22Rv1 (cell line): ENCODE measurements at regions not wholly inside any gene's neighbourhood (a gene's known extent, or its start where the extent isn't known, plus 50 kb on each side); places are given as distances from the start of the nearest gene placed in this dataset.

Experiments used
- H3K27ac ChIP-seq: fragments of 450-650 bp; 2 replicates; pipeline ENCODE4 v1.5.1; 2017
- CTCF ChIP-seq: fragments of 450-650 bp; IDR thresholded peaks from 2 replicates; pipeline ENCODE4 v1.5.1; 2017; ENCODE audit warnings: mild to moderate bottlenecking
- ZFX ChIP-seq: fragments of 450-650 bp; IDR thresholded peaks from 2 replicates; pipeline ENCODE4 v1.6.1; 2017; ENCODE audit warnings: antibody characterized with exemption, borderline replicate concordance

DNA sequence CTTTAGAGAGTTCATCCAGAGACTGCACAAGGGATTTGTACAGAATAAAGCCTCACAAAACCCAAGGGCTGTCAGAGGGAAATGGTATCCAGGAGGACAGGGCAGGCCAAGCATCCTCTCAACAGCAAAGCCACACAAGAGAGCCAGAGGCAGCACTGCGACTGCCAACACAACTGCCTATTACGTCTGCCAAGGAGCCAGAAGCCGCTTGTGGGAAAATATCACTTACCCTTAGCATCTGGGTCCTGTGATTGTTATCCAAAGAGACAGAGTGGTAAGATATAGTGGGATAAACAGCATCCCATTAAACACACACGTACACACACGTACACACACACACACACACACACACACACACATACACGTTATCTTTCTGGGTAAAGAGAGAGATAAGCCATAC, 618.3 kb upstream of the AGTR1 start:
- TF ChIP-seq CTCF (no peak), ZFX (no peak)
- no peak overlapping the region for H3K27ac ChIP-seq

DNA sequence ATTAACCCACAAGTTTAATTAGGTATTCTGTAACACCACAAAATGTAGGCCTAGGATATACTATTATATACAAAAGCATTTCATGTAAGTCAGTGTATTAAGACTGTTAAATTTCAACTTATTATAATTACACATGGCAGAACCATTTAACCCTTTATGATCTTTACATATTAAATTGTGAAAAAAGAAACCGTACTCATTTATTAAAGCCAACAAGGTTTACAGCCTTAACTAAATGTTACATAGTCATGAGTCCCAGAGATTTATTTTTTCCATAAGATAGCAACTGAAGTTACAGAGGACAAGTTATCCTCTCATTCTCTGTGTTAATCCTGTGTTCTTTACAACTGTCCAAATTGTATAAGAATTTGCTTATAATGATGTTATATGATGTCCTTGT, 615.8 kb upstream of the AGTR1 start:
- H3K27ac ChIP-seq, result no peak overlapping the region
- TF ChIP-seq ZFX (no peak), CTCF (no peak)

- TF ChIP-seq ZFX, result no peak
- TF ChIP-seq CTCF, result no peak
- H3K27ac ChIP-seq, result no peak overlapping the region
These were observed 615.0 kb upstream of the AGTR1 start for GRCh38 chr3:148082506-148083280.

DNA sequence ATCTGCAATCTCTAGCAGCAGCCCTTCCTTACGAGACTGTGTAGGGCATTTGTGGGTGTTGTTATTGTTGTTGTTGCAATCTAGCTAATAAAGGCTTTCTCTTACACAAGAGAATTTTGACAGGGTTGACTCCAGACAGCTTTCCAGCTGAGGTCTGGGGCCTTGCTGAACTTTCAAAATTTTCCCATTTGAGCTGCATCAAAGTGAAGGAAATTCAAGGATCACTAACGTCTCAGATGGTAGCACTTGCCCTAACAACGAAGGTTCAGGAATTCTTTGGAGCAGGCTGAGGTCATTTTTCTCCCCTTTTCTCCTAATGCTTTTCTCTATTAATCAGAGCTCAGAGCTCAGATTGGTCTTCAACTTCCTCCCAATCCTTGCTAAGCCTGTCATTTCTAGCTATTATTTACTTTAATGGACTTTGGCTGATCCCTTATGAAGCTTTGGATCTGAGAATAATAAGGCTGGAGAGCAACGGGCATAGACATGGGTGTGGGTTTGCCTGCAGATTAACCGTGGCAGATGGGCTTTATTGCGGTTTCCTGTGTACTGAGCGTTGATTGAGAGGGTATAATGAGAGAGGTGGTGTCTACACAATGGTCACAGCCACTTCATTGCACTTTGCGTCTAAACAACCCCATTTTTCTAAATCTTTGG, 614.0 kb upstream of the AGTR1 start:
- TF ChIP-seq CTCF, result no peak
- no peak for TF ChIP-seq ZFX
- no peak overlapping the region for H3K27ac ChIP-seq

DNA sequence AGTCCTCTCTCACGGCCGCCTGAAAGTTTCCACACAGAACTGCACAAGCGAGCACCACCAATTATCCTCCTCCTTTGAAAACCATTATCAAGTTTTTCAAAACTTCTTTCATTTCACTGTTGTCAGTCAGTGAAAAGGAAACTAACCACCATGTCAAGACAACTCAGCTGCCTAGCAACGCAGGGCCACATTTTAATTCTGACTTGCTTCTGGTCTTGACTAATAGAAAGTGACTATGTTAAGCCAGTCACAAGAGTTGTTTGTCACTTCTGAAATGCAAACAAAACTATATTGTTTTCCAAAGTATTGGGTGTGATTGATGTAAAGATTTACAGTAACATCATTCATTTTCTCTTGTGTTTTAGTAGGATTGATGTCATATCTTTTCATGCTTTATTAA, 612.8 kb upstream of the AGTR1 start:
- no peak overlapping the region for H3K27ac ChIP-seq
- TF ChIP-seq CTCF, result no peak
- TF ChIP-seq ZFX, result no peak

GRCh38 chr3:148087601-148088371, 609.9 kb upstream of the AGTR1 start:
- H3K27ac ChIP-seq, result no peak overlapping the region
- TF ChIP-seq ZFX (no peak), CTCF (no peak)

GRCh38 chr3:148089171-148089570, 608.5 kb upstream of the AGTR1 start:
- TF ChIP-seq ZFX (no peak), CTCF (no peak)
- no peak overlapping the region for H3K27ac ChIP-seq
